ENCODE measurements at regions not wholly inside any gene's neighbourhood (a gene's known extent, or its start where the extent isn't known, plus 50 kb on each side); places are given as distances from the start of the nearest gene placed in this dataset.
"Not testable (repeated sequence)": the region's sequence is repeated elsewhere in the genome, so short reads cannot be mapped to it uniquely, and the experiment has no call there.

GRCh38 chr13:69649063-69649392 lies 458.6 kb upstream of the ATXN8OS start:
- DNase-seq (ENCODE audit: low read depth) = no peak

- no peak for DNase-seq (ENCODE audit: low read depth)
These were observed 459.1 kb upstream of the ATXN8OS start for GRCh38 chr13:69648340-69649062.

- no peak for DNase-seq (ENCODE audit: low read depth)
These were observed 463.2 kb upstream of the ATXN8OS start for GRCh38 chr13:69644447-69644846.

DNA sequence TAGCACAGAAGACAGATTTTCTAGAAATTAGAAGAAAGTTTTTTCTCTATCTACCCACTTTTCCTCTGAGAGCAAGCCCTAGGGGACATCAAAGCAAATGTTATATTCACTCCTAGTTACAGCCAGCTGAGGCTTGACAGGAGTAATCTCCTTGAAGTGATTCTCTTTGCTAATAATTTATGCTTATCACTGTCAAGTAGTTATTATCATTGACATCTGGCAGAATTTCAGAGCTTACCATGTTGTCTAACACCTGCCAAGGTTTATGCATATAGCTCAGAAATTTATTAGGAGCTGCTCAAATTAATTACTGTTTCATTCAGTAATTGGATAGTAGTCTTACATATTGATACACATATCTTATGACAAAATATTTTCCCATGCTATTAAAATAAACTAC lies 465.9 kb upstream of the ATXN8OS start:
- DNase-seq (ENCODE audit: low read depth) = no peak

DNA sequence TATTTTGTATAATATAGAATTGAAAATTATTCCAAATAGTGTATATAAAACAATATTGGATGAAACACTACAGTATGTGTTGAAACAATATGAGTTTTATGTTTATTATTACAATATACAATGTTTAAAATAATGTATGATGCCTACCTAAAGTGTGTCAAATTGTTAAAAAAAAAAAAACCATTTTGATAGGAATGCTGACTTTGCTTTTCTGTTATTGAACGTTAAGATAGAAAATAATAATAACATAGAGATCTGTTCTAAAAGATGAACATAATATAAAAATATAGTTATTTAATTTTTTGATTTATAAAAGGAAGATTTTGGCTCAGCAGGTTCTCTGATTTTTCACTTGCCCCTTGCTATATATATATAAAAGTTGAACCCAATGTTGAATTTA lies 474.6 kb upstream of the ATXN8OS start:
- DNase-seq (ENCODE audit: low read depth) = no peak

DNA sequence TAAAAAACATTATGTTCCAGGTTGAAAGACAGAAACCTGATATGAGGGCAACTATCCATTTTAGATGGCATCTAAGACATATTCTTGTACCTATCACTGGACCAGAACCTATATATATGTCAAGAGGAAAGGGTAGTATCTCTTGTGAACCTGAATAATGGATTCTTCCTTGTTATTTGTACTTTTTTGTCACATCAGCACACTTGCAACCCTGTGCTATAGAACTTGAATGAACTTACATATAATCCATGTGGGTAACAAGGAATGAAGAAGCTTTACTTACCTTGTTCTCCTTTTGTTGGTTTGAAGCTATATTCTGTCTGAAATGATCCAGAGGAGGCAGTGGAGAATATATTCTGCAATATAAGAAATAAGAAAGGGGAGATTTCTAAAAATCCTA lies 483.7 kb upstream of the ATXN8OS start:
- no peak for DNase-seq (ENCODE audit: low read depth)

DNA sequence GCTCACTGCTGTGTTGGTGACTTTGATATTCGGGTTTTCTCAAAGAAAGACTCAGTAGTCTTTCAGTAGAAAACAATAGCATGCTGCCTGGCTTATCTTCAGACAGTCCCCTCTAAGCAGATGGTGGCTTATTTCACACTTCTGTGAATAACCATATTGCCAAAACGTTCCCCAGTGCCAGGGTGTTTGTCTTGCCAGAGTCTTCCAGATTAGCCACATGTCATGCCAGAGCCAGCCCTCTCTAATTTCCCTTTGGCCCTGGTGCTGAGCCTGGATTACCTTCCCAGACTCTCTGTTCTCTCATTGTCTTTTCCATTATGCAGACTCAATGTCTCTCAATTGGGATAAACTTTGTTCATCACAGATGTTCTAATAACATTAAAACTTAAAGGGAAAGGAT lies 488.0 kb upstream of the ATXN8OS start:
- DNase-seq (ENCODE audit: low read depth) = no peak

DNA sequence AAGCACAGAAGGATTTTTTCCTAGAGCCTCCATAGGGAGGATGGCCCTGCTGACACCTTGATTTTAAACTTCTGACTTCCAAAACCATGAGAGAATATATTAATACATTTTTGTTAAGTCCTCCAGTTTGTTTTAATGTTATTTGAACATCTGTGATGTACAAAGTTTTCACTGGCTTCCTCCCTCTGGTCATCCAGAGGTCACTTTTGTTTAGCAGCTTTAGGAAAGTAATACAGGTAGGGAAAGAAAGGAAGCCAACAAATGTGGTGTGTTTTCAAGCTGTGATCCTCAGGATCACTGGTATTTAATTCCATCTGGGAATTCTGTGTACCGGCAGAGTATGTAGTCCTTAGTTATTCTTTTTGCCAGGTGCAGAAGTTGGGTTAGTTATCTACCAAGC lies 488.8 kb upstream of the ATXN8OS start:
- DNase-seq (ENCODE audit: low read depth) = no peak

GRCh38 chr13:69618393-69618792 lies 489.2 kb upstream of the ATXN8OS start:
- no peak for DNase-seq (ENCODE audit: low read depth)

DNA sequence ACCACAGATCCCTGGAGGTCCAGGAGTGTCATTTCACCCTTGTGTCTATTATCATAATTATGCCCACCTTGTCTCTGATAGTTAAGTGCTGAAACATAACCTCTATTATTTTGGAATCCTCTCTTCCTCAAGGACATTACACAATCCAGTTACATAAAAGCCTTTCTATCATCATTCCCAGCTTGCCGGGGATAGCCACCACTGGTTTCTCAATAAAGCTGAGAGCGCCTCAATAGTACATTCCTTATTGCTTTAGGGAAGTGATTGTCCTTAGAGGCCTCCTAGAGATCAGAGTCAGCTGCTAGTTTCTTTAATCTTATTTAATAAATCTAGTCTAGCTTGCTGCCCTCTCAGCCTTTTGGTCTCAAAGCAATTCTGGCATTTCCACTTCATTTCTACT lies 490.0 kb upstream of the ATXN8OS start:
- no peak for DNase-seq (ENCODE audit: low read depth)

DNA sequence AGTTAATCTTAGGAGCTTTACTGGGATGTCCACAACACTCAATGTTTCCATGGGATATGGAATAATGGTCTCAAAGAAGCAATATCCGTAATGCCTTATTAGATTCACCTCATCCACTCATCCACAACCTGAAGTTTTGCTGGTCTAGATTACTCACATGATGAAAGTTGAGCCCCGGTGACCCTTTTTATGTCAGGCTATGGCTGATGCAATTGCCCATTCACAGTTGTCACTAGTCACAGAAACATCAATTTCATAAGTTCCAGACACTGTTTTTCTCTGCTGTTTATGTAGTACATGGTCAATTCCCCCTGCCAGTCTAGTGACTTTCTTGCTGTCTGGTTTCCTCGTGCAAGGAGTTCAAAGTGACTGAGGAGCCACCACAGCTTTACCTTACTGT lies 491.2 kb upstream of the ATXN8OS start:
- DNase-seq (ENCODE audit: low read depth) = no peak

DNA sequence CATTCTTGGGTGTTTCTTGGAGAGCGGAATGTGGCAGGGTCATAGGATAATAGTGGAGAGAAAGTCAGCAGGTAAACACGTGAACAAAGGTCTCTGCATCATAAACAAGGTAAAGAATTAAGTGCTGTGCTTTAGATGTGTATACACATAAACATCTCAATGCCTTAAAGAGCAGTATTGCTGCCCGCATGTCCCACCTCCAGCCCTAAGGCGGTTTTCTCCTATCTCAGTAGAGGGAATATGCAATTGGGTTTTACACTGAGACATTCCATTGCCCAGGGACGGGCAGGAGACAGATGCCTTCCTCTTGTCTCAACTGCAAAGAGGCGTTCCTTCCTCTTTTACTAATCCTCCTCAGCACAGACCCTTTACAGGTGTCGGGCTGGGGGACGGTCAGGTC lies 492.6 kb upstream of the ATXN8OS start:
- DNase-seq (ENCODE audit: low read depth) = not testable (repeated sequence)

DNA sequence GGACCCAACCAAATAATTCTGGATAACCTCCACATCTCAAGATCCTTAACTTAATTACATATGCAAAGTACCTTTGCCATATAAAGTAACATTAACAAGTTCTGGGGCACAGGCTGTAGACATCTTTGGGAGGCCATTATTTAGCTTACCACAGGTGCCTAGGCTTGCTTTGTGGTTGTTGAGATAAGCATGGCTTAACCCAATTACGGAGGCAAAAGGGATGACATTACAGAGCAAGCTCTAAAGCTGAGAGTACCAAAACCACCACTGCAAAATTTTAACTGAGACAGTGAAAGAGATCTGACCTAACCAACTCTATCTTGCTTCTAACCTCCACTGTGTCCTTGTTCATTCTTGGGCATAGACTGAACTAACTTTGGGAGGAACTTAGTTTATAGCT lies 502.9 kb upstream of the ATXN8OS start:
- no peak for DNase-seq (ENCODE audit: low read depth)

DNA sequence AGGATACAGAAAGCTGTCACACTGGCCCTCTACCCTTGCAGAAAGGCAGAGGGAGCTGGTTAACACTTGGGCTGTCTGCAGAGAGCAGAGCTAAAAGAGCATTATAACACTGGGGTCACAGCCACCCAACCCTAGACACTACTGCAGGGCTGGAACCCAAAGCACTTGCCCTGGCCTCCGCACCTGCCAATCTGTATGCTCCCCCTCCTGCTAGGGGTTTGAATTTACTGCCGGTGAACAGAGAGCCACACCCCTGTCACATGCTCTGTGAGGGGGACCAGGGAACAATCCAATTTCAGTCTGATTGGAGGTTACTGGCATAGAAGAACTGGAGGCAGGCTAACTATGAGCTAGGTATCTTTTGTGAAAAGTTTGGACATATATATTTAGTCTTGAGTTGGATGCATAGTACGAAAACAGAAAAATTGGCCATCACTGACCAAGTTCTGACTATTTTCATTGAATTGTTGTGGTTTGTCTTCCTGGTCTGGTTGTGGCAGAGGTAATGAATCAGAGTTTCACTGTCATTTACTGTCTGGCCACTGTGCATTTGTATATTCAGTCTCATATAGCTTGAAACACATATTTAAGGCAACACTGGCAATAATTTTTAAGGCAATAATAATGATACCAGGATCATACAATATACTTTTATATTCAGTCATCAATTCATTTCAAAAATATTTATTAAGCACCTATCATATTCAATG lies 504.3 kb upstream of the ATXN8OS start:
- no peak for DNase-seq (ENCODE audit: low read depth)

DNA sequence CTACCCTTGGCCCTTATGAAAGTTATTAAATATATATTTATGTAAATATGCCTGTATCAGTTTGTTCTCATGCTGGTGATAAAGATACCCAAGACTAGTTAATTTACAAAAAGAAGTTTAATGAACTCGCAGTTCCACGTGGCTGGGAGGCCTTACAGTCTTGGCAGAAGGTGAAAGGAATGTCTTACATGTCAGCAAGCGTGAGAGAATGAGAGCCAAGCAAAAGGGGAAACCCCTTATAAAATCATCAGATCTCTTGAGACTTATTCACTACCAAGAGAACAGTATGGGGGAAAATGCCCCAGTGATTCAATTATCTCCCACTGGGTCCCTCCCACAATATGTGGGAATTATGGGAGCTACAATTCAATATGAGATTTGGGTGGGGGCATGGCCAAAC lies 506.0 kb upstream of the ATXN8OS start:
- no peak for DNase-seq (ENCODE audit: low read depth)

DNA sequence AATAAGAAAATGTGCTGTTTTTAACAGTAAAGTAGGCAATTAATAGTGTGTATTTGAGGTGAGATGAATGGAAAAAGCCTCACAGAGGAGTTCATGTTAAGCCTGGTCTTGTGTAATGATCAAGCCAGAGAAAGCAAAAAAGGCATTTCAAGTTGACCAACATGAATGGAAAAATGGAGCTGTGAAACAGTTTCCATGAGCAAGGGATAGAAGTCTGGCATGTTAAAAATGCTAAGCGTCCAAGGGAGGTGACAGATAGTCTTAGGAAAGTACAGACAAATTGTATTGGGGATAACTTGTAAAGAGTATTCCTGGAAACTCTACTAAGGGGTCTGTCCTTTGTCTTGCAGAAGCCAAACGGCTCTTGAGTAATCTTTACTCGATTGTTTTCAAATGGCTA lies 506.8 kb upstream of the ATXN8OS start:
- DNase-seq (ENCODE audit: low read depth) = no peak

GRCh38 chr13:69597088-69597487 lies 510.5 kb upstream of the ATXN8OS start:
- no peak for DNase-seq (ENCODE audit: low read depth)

- DNase-seq (ENCODE audit: low read depth) = no peak
These were observed 512.4 kb upstream of the ATXN8OS start for GRCh38 chr13:69595181-69595580.

DNA sequence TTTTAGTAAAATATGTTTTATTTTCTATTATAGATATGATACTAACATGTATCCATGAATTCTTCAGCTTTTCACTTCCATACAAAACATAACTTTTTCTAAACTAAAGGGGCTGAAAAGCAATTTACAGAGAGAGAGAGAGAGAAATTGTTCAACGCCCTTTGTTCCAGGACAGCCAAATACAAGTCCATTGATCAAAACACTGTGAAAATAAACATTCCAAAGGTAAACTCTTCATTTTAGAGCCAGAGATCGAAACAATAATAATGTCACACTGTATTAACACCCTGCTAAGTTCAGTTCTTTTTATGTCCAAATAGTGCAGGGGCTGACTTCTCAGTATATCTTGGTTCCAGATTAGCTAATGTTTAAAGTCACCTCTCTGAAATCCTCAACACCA lies 516.2 kb upstream of the ATXN8OS start:
- DNase-seq (ENCODE audit: low read depth) = no peak

- no peak for DNase-seq (ENCODE audit: low read depth)
These were observed 517.9 kb upstream of the ATXN8OS start for GRCh38 chr13:69589531-69590235.

DNA sequence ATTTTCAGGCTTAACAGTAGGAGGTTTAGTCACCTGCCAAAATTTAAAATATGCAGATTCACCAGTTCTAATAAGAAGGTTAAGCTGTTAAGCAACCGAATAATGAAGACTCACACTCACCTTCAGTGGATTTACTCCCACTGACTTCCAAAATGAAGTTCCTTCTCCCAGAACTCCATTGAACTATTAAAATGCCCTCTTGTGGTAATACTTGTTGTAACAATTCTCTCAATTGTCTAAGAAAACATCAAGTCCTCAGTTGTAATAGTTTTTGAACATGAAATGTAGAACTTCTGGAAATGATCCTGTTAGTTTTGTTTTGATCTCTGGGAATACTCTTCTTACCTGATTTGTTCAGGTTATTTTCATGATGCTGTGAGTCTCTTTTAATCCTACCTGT lies 522.0 kb upstream of the ATXN8OS start:
- no peak for DNase-seq (ENCODE audit: low read depth)

DNA sequence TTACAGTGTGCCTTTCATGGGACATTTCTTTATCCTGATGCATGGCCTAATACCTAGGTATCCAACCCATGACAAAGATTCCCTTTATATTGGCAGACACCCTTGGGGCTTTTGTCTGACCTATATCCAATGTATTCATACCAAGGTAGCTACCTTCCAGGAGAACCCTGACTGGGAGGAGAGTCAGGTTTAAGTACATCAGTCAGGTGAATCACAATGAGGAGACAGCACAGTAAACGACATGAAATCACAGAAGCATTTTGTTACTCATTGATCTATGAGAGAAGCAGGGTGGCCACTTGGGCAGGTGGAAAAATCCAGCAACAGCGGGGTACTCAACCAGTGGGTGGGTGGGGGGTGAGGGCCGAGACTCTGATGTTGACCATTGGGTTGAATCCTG lies 527.4 kb upstream of the ATXN8OS start:
- no peak for DNase-seq (ENCODE audit: low read depth)

GRCh38 chr13:69579351-69579750 lies 528.3 kb upstream of the ATXN8OS start:
- DNase-seq (ENCODE audit: low read depth) = no peak

All from HS-5 (cell line).